NB4 (cell line): ENCODE measurements at regions not wholly inside any gene's neighbourhood (a gene's known extent, or its start where the extent isn't known, plus 50 kb on each side); places are given as distances from the start of the nearest gene placed in this dataset.

Experiments
- DNase-seq: peaks from one replicate; pipeline ENCODE4 v3.0.0; 2010; ENCODE audit warnings: low read depth
- H3K4me3 ChIP-seq: one replicate; pipeline ENCODE4 v1.5.1; 2011; ENCODE audit warnings: mild to moderate bottlenecking, low read depth, low read length, moderate library complexity
- CTCF ChIP-seq: IDR thresholded peaks from one replicate; pipeline ENCODE4 v1.5.1; 2012; ENCODE audit warnings: low read depth, low read length
- MYC ChIP-seq: IDR thresholded peaks from 2 replicates; pipeline ENCODE4 v1.6.1; 2011; ENCODE audit warnings: low read depth, low read length
- POLR2A ChIP-seq: IDR thresholded peaks from 2 replicates; pipeline ENCODE4 v1.6.1; 2011; ENCODE audit warnings: mild to moderate bottlenecking; ENCODE audit not compliant: insufficient read length; ENCODE audit errors: extremely low read depth
- TF ChIP-seq, protein P1 (sequence below): IDR thresholded peaks from 2 replicates; pipeline ENCODE4 v1.6.1; 2011; ENCODE audit warnings: low read depth, low read length

DNA sequence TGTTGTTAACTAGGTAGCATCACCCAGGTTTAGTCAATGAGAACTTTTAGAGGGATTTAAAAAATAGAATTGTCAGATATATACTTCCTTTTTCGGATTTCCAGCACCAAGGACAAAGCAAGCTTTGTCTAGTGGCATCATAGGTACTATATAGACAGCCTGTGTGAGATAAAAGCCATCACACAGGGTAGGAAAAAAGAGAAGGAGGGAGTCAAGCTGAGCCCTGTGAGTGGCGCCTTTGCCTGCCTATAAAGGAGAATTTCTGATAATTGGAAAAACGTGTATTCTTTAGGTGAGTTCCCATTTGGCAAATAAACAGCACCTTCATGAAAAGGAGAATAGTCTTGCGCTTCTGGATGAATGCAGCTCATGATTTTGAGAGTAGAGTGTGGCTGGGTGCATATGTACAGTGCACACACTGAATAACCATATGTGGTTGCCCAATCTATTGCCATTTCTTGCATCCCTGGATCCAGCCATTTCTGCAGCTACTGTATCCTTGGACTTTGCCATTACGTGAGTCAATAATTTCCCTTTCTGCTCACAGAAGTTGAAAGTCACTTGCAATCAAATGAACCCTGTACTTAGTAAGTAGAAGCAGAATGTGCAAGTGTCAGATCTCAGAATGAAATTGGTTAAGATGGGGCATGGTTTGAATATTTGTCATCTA is 559.9 kb upstream of the MEX3C start:
- no peak for TF ChIP-seq MYC
- TF ChIP-seq CTCF = no peak
- TF ChIP-seq POLR2A = no peak
- TF ChIP-seq, protein P1, sequence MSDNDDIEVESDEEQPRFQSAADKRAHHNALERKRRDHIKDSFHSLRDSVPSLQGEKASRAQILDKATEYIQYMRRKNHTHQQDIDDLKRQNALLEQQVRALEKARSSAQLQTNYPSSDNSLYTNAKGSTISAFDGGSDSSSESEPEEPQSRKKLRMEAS = no peak
- H3K4me3 ChIP-seq = no peak overlapping the region
- DNase-seq = no peak

DNA sequence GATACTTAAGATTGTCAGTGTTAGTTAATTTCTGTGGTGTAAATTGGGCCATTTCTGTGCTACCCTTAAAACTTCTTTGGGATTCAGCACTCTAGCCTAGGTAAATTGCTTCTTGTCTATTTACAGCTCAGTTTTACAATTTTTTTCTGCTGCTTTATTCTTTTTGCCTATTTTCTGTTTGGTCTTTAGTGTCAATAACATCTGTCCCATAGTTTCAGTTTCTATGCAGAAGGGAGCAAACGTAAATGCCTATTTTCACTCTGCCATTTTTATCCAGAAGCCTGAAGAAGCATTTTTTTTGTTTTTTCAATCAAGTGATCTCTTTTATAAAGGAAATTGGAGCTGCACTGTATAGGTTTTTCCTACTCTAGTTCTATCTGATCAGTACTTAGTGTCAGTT is 564.9 kb upstream of the MEX3C start:
- H3K4me3 ChIP-seq = no peak overlapping the region
- TF ChIP-seq CTCF (no peak), MYC (no peak), POLR2A (no peak)
- TF ChIP-seq, protein P1 = no peak
- no peak for DNase-seq

GRCh38 chr18:51765606-51766360 is 568.3 kb upstream of the MEX3C start:
- H3K4me3 ChIP-seq = no peak overlapping the region
- TF ChIP-seq, protein P1 = no peak
- TF ChIP-seq CTCF = no peak
- TF ChIP-seq MYC = no peak
- no peak for TF ChIP-seq POLR2A
- DNase-seq = no peak

DNA sequence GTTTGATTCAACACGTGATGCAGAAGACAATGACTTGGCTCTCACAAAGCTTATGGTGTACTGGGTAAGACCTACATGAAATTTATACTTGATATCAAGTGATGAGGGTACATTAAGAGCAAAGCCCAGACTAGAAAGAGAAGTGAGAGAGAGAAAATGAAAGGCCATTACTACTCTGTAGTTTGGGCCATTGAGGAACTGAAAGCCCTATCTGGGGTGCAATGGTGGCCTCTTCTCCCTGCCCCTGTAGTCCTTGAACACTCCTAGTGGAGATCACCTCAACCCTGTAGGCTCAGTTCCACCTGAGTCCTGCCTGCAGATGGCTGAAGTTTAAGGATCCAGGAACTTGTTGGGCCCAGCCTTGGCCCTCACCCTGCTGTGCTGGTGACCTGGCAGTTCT is 569.8 kb upstream of the MEX3C start:
- no peak for DNase-seq
- TF ChIP-seq CTCF (no peak), MYC (no peak), POLR2A (no peak)
- TF ChIP-seq, protein P1 = no peak
- no peak overlapping the region for H3K4me3 ChIP-seq

GRCh38 chr18:51778115-51778514 is 561.9 kb upstream of the DCC start:
- no peak overlapping the region for H3K4me3 ChIP-seq
- no peak for DNase-seq
- no peak for TF ChIP-seq CTCF
- TF ChIP-seq, protein P1 = no peak
- TF ChIP-seq MYC = no peak
- TF ChIP-seq POLR2A = no peak
